PFSK-1 (cell line): ENCODE measurements at regions not wholly inside any gene's neighbourhood (a gene's known extent, or its start where the extent isn't known, plus 50 kb on each side); places are given as distances from the start of the nearest gene placed in this dataset.

Source experiments
- FOXP2 ChIP-seq: optimal IDR thresholded peaks from 2 replicates; pipeline ENCODE3; 2011; ENCODE audit warnings: borderline replicate concordance, control low read depth, inconsistent platforms; ENCODE audit not compliant: insufficient read depth; ENCODE audit errors: extremely low read length, extremely low read depth
- POLR2AphosphoS5 ChIP-seq: IDR thresholded peaks from 2 replicates; pipeline ENCODE4 v1.6.1; 2012; ENCODE audit warnings: low read depth, mild to moderate bottlenecking, control low read depth, low read length, moderate library complexity
- SIN3A ChIP-seq: IDR thresholded peaks from 2 replicates; pipeline ENCODE4 v1.6.1; 2012; ENCODE audit warnings: mild to moderate bottlenecking, low read length, moderate library complexity, borderline replicate concordance; ENCODE audit not compliant: insufficient read depth
- TAF1 ChIP-seq: IDR thresholded peaks from 2 replicates; pipeline ENCODE4 v1.6.1; 2012; ENCODE audit warnings: low read length, control low read depth, borderline replicate concordance; ENCODE audit not compliant: insufficient read depth
- TF ChIP-seq, protein P1 (sequence below), 2 experiments: IDR thresholded peaks; 2 replicates each; pipeline versions ENCODE4 v1.6.1 to v1.8.0; 2011 to 2012; ENCODE audit warnings: low read depth in 2 of 2, low read length in 2 of 2, control low read depth in 1 of 2, inconsistent platforms in 1 of 2, mild to moderate bottlenecking in 1 of 2, moderate library complexity in 1 of 2; ENCODE audit not compliant: insufficient read depth in 1 of 2

DNA sequence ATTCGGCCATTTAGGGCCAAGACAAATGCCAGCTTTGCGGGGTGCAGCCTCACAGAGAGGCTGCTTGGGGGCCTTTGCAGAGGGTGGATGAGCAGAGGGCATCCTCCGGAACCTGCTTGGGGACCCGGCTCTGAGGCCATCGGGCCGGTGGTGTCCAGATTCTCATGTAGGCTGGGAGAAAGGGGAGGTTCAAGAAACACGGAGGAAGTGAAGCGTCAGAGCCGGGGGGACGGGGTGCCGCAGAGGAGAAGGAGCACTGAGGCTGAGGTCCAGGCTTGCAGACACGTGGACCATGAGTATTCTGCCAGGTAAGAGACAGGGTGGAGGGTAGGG is 150.7 kb upstream of the SHH start:
- no peak for TF ChIP-seq SIN3A
- TF ChIP-seq POLR2AphosphoS5, result no peak
- no peak for TF ChIP-seq TAF1
- TF ChIP-seq FOXP2, result no peak
- TF ChIP-seq, protein P1, sequence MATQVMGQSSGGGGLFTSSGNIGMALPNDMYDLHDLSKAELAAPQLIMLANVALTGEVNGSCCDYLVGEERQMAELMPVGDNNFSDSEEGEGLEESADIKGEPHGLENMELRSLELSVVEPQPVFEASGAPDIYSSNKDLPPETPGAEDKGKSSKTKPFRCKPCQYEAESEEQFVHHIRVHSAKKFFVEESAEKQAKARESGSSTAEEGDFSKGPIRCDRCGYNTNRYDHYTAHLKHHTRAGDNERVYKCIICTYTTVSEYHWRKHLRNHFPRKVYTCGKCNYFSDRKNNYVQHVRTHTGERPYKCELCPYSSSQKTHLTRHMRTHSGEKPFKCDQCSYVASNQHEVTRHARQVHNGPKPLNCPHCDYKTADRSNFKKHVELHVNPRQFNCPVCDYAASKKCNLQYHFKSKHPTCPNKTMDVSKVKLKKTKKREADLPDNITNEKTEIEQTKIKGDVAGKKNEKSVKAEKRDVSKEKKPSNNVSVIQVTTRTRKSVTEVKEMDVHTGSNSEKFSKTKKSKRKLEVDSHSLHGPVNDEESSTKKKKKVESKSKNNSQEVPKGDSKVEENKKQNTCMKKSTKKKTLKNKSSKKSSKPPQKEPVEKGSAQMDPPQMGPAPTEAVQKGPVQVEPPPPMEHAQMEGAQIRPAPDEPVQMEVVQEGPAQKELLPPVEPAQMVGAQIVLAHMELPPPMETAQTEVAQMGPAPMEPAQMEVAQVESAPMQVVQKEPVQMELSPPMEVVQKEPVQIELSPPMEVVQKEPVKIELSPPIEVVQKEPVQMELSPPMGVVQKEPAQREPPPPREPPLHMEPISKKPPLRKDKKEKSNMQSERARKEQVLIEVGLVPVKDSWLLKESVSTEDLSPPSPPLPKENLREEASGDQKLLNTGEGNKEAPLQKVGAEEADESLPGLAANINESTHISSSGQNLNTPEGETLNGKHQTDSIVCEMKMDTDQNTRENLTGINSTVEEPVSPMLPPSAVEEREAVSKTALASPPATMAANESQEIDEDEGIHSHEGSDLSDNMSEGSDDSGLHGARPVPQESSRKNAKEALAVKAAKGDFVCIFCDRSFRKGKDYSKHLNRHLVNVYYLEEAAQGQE (IDR thresholded peaks at IDR 0.05; ENCODE audit: insufficient read depth in 1 of 2, low read depth in 2 of 2, low read length in 2 of 2), result no peak
